Activated CD4-positive, alpha-beta memory T cell treated with anti-CD3 and anti-CD28 coated beads, Interleukin-2, amount 10 ng/mL, durations not matched to agents 7 days and 5 days (primary cell): ENCODE measurements at regions not wholly inside any gene's neighbourhood (a gene's known extent, or its start where the extent isn't known, plus 50 kb on each side); places are given as distances from the start of the nearest gene placed in this dataset.

ENCODE experiments used
- CTCF ChIA-PET: fragments of 350-600 bp; sonication (Branson Sonifier 250); formaldehyde crosslinking; loops from one replicate; lab custom pipeline; 2021; ENCODE audit warnings: antibody characterized with exemption, inconsistent platforms; lab: Charles Lee
- POLR2A ChIA-PET: fragments of 350-600 bp; sonication (Branson Sonifier 250); formaldehyde crosslinking; loops from one replicate; lab custom pipeline; 2021; ENCODE audit warnings: antibody characterized with exemption; lab: Charles Lee
- DNase-seq: peaks from one replicate; pipeline ENCODE4 v3.0.0-alpha.2; 2020
- H3K27ac Mint-ChIP-seq: one replicate; pipeline ENCODE4 v1.8.0; 2021; ENCODE audit warnings: mild to moderate bottlenecking, mixed read lengths
- H3K27me3 Mint-ChIP-seq: one replicate; pipeline ENCODE4 v1.8.0; 2021; ENCODE audit warnings: mixed read lengths
- H3K36me3 Mint-ChIP-seq: one replicate; pipeline ENCODE4 v1.8.0; 2021; ENCODE audit warnings: low read depth, mixed read lengths
- H3K4me1 Mint-ChIP-seq: one replicate; pipeline ENCODE4 v1.8.0; 2021; ENCODE audit warnings: mixed read lengths
- H3K4me3 Mint-ChIP-seq: one replicate; pipeline ENCODE4 v1.8.0; 2021; ENCODE audit warnings: mild to moderate bottlenecking, mixed read lengths
- H3K9me3 Mint-ChIP-seq: one replicate; pipeline ENCODE4 v1.8.0; 2021; ENCODE audit warnings: mixed read lengths

GRCh38 chr1:209041927-209042326, 541.6 kb upstream of the CAMK1G start:
- Mint-ChIP-seq H3K27ac (no peak overlapping the region), H3K27me3 (peaks cover 2% of the 10 kb centered on the region), H3K4me1 (no peaks in the 10 kb centered on the region), H3K36me3 (no peaks in the 10 kb centered on the region), H3K9me3 (no peaks in the 10 kb centered on the region), H3K4me3 (no peak overlapping the region)
- ChIA-PET POLR2A (no interaction called here), CTCF (no interaction called here)
- no peak for DNase-seq

GRCh38 chr1:209042413-209042812, 541.1 kb upstream of the CAMK1G start:
- Mint-ChIP-seq H3K27ac (no peak overlapping the region), H3K4me3 (no peak overlapping the region), H3K9me3 (no peaks in the 10 kb centered on the region), H3K36me3 (no peaks in the 10 kb centered on the region), H3K27me3 (peaks cover 2% of the 10 kb centered on the region), H3K4me1 (no peaks in the 10 kb centered on the region)
- ChIA-PET POLR2A (no interaction called here), CTCF (no interaction called here)
- no peak for DNase-seq

DNA sequence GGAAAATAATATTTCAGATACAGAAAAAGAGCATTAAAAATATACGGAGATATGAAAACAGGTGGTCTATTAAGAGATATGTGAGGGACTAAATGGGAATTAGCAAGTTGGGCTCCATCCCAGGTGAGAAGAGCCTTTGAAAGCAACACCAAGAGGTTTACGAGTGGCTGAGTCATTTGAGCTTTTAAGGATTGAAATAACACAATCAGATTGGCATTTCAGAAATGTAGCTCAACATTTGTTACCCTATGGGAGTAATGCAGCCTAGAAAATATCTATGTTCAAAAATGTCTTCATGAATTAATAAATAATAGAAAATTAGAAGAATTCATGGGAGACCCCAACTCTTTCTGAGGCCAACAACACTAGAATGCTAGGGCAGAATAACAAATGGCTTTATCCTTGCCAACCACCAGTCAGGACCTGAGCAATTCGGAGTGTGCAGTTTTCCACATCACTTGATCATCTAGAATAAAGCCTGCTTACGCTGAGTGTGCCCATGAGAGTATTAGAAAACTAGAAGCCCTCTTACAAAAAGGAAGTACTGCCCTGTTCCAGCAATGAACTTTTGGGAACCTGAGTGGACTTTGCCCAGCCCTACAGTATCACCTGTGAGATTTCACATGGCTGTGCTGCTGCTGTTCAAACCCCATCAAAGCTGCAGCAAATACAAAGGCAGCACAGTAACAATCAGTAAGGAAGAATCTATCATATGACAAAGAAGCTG, 538.0 kb upstream of the CAMK1G start:
- Mint-ChIP-seq H3K9me3 (no peaks in the 10 kb centered on the region), H3K4me1 (no peaks in the 10 kb centered on the region), H3K36me3 (no peaks in the 10 kb centered on the region), H3K4me3 (no peak overlapping the region), H3K27ac (no peak overlapping the region), H3K27me3 (peaks cover 2% of the 10 kb centered on the region)
- ChIA-PET POLR2A (no interaction called here), CTCF (interaction anchor here (0.6 kb wide), 1 partner anchor 155 kb away, joined by 3 read pairs; no protein-coding TSS in a partner anchor)
- no peak for DNase-seq

GRCh38 chr1:209046058-209046417, 537.5 kb upstream of the CAMK1G start:
- POLR2A ChIA-PET = no interaction called here
- no peak for DNase-seq
- Mint-ChIP-seq H3K27me3 (peaks cover 1% of the 10 kb centered on the region), H3K9me3 (no peaks in the 10 kb centered on the region), H3K4me1 (no peaks in the 10 kb centered on the region), H3K36me3 (no peaks in the 10 kb centered on the region), H3K27ac (no peak overlapping the region), H3K4me3 (no peak overlapping the region)
- CTCF ChIA-PET = interaction anchor here (0.5 to 0.6 kb wide), 2 partner anchors 156 to 1474 kb away, joined by 3 read pairs; no protein-coding TSS in a partner anchor

DNA sequence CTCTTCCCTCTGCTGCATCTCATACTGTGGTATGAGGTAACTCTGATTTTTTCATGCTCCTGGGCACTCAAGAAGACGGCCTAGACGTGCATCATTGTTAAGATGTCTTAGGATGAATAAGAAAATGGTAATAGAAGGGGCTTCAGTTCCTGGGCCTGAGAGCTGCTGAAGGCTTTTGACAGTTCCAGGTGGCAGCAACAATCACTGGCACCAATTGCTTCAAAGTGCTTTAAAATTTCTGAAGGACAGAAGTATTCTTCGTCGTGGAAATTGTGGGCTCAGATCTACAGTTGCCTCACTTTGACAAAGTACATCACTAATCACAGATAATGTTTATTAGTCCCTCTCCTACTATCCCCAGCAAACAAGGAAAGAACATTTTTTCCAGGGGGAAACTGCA, 536.6 kb upstream of the CAMK1G start:
- Mint-ChIP-seq H3K9me3 (no peaks in the 10 kb centered on the region), H3K27ac (no peak overlapping the region), H3K4me3 (no peak overlapping the region), H3K27me3 (no peaks in the 10 kb centered on the region), H3K36me3 (no peaks in the 10 kb centered on the region), H3K4me1 (no peaks in the 10 kb centered on the region)
- no peak for DNase-seq
- POLR2A ChIA-PET = no interaction called here
- CTCF ChIA-PET = no interaction called here

- ChIA-PET POLR2A (no interaction called here), CTCF (no interaction called here)
- no peak overlapping the region for H3K4me3 Mint-ChIP-seq
- H3K27me3 Mint-ChIP-seq = peaks cover 2% of the 10 kb centered on the region
- no peak for DNase-seq
- no peaks in the 10 kb centered on the region for H3K4me1 Mint-ChIP-seq
- no peaks in the 10 kb centered on the region for H3K36me3 Mint-ChIP-seq
- H3K27ac Mint-ChIP-seq = no peak overlapping the region
- H3K9me3 Mint-ChIP-seq = peaks cover 2% of the 10 kb centered on the region
Measured at GRCh38 chr1:209048941-209049669, 534.4 kb upstream of the CAMK1G start.

DNA sequence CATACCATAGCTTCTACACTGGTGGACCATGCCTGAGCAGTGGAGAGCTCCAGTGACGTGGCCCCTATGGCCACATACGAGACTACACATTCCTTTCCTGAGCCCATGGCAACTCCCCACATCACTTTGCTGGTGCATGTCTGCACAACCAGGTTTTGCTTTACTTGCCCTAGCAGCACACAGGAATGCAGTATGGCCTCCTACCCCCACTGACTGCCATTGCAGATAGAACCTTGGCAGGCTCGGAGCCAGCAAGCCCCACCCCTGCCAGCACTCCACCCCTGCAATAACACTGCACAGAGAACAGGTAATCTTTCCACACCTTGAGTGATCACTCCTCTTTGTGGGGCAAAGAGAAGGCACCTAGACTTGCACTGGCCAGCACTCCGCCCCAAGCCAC, 531.9 kb upstream of the CAMK1G start:
- Mint-ChIP-seq H3K27ac (no peak overlapping the region), H3K36me3 (no peaks in the 10 kb centered on the region), H3K27me3 (peaks cover 2% of the 10 kb centered on the region)

DNA sequence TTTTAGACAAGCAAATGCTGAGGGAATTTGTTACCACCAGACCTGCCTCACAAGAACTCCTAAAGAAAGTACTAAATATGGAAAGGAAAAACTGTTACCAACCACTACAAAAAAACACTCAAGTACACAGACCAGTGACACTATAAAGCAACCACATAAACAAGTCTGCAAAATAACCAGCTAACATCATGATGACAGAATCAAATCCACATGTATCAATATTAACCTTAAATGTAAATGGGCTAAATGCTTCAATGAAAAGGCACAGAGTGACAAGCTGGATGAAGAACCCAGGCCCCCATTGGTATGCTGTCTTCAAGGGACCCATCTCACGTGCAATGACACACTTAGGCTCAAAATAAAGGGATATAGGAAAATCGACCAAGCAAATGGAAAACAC, 529.9 kb upstream of the CAMK1G start:
- Mint-ChIP-seq H3K4me3 (no peak overlapping the region), H3K4me1 (no peaks in the 10 kb centered on the region), H3K27me3 (peaks cover 2% of the 10 kb centered on the region), H3K36me3 (no peaks in the 10 kb centered on the region), H3K9me3 (peaks cover 2% of the 10 kb centered on the region), H3K27ac (no peak overlapping the region)
- ChIA-PET POLR2A (no interaction called here), CTCF (no interaction called here)
- no peak for DNase-seq

More for the DNA sequence above, 531.9 kb upstream of the CAMK1G start:
- DNase-seq = no peak
- peaks cover 2% of the 10 kb centered on the region for H3K9me3 Mint-ChIP-seq
- H3K4me1 Mint-ChIP-seq = no peaks in the 10 kb centered on the region
- CTCF ChIA-PET = no interaction called here
- no peak overlapping the region for H3K4me3 Mint-ChIP-seq
- POLR2A ChIA-PET = no interaction called here

GRCh38 chr1:209057083-209057482, 526.4 kb upstream of the CAMK1G start:
- peaks cover 2% of the 10 kb centered on the region for H3K9me3 Mint-ChIP-seq
- no peak for DNase-seq
- POLR2A ChIA-PET = no interaction called here
- H3K36me3 Mint-ChIP-seq = no peaks in the 10 kb centered on the region
- no peaks in the 10 kb centered on the region for H3K4me1 Mint-ChIP-seq
- peaks cover 2% of the 10 kb centered on the region for H3K27me3 Mint-ChIP-seq
- CTCF ChIA-PET = no interaction called here
- H3K27ac Mint-ChIP-seq = no peak overlapping the region
- H3K4me3 Mint-ChIP-seq = no peak overlapping the region

- no peak overlapping the region for H3K4me3 Mint-ChIP-seq
- DNase-seq = no peak
- H3K36me3 Mint-ChIP-seq = no peaks in the 10 kb centered on the region
Measured at GRCh38 chr1:209057901-209058300, 525.6 kb upstream of the CAMK1G start.

DNA sequence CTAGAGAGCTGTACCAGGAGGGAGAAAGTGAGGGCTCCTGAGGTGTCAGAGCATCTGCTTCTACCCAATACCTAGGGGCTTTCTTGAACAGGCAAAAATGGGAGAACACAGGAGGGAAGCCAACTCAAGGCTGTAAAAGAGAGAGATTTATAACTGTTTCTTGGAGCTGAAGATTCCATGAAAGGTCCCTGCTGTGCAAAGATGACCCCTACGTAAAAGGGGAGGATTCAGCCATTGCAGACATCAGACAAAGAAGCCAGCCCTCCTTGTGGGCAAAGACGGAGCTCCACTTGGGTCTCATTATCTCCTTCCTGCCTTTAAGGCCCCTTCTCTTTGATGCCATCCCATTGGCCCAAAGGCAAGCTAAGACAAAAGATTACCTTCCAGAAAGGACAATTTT, 524.1 kb upstream of the CAMK1G start:
- no peak for DNase-seq
- POLR2A ChIA-PET = no interaction called here
- CTCF ChIA-PET = interaction anchor here (1.2 kb wide), 1 partner anchor 189 kb away, joined by 3 read pairs; no protein-coding TSS in a partner anchor
- Mint-ChIP-seq H3K9me3 (no peaks in the 10 kb centered on the region), H3K4me1 (no peaks in the 10 kb centered on the region), H3K27ac (no peak overlapping the region), H3K27me3 (no peaks in the 10 kb centered on the region), H3K36me3 (no peaks in the 10 kb centered on the region), H3K4me3 (no peak overlapping the region)

More at GRCh38 chr1:209057901-209058300, 525.6 kb upstream of the CAMK1G start:
- no peaks in the 10 kb centered on the region for H3K4me1 Mint-ChIP-seq
- POLR2A ChIA-PET = no interaction called here
- H3K9me3 Mint-ChIP-seq = peaks cover 1% of the 10 kb centered on the region
- CTCF ChIA-PET = no interaction called here
- H3K27ac Mint-ChIP-seq = no peak overlapping the region
- H3K27me3 Mint-ChIP-seq = peaks cover 1% of the 10 kb centered on the region

DNA sequence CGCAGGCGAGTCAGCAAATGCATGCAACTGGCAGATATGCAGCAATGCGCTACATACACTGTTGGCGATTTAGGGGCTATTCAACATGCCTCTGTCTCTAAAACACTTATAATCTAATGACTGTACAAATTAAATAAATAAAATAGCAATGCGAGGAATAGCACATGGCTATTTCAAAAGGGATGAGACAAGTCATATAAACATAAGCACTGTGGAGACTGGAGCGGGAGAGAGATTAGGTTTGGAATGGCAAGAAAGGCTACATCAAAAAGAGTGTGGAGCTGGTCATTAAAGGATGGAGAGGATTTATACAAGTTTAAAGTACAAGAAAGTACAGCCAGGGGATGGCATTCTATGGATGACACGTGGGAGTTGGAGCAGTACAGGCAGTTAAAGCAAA, 523.5 kb upstream of the CAMK1G start:
- Mint-ChIP-seq H3K9me3 (no peaks in the 10 kb centered on the region), H3K36me3 (no peaks in the 10 kb centered on the region), H3K4me3 (no peak overlapping the region), H3K4me1 (no peaks in the 10 kb centered on the region), H3K27me3 (no peaks in the 10 kb centered on the region), H3K27ac (no peak overlapping the region)
- ChIA-PET POLR2A (no interaction called here), CTCF (no interaction called here)
- DNase-seq = no peak

DNA sequence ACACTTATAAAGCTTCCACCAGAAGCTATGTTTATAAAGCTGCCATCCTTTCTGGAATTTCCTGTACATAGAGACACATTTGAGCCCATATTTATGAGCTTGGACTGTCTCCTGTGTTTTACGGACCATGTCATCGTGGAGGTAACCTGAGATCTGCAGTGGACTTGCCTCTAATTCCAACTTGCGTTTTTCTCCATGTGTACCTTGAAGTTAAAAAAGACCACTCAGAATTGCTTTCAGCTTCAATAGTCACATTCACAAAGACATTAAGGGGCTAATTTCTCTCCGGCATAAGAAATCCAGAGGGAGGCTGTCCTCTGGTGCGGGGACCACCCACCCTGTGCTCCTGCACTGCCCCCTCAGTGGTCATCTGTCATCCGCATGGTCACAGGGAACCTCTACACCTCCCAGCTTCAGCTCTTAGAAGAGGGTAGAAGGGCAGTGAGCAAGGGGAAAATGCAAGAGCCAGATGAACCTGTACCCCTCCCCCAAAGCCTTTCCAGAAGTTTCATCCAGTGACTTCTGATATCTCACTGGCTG, 521.4 kb upstream of the CAMK1G start:
- no peak for DNase-seq
- Mint-ChIP-seq H3K4me1 (no peaks in the 10 kb centered on the region), H3K27ac (no peak overlapping the region)

More for the DNA sequence above, 521.4 kb upstream of the CAMK1G start:
- Mint-ChIP-seq H3K4me3 (no peak overlapping the region), H3K36me3 (no peaks in the 10 kb centered on the region), H3K27me3 (no peaks in the 10 kb centered on the region), H3K9me3 (no peaks in the 10 kb centered on the region)
- ChIA-PET CTCF (no interaction called here), POLR2A (no interaction called here)
